HT-29 (cell line): ENCODE measurements at regions not wholly inside any gene's neighbourhood (a gene's known extent, or its start where the extent isn't known, plus 50 kb on each side); places are given as distances from the start of the nearest gene placed in this dataset.
A peak's percentile ranks its signal among the peaks of the same experiment; 100 is the strongest.

Experiments used
- DNase-seq: peaks from one replicate; pipeline ENCODE4 v3.0.0-alpha.2; 2015; ENCODE audit warnings: low spot score

- no peak for DNase-seq
Observed at GRCh38 chr10:78755063-78755701, 313.6 kb upstream of the ZMIZ1 start.

- DNase-seq: no peak
Observed at GRCh38 chr10:78755877-78756455, 312.8 kb upstream of the ZMIZ1 start.

GRCh38 chr10:78756604-78757343, 312.0 kb upstream of the ZMIZ1 start:
- peak; percentile 72 for DNase-seq

GRCh38 chr10:78757344-78757925, 311.3 kb upstream of the ZMIZ1 start:
- DNase-seq: no peak

GRCh38 chr10:78758176-78758575, 310.6 kb upstream of the ZMIZ1 start:
- no peak for DNase-seq

- DNase-seq: no peak
Observed at GRCh38 chr10:78759456-78760120, 309.2 kb upstream of the ZMIZ1 start.

- no peak for DNase-seq
Observed at GRCh38 chr10:78760463-78761310, 308.1 kb upstream of the ZMIZ1 start.

DNA sequence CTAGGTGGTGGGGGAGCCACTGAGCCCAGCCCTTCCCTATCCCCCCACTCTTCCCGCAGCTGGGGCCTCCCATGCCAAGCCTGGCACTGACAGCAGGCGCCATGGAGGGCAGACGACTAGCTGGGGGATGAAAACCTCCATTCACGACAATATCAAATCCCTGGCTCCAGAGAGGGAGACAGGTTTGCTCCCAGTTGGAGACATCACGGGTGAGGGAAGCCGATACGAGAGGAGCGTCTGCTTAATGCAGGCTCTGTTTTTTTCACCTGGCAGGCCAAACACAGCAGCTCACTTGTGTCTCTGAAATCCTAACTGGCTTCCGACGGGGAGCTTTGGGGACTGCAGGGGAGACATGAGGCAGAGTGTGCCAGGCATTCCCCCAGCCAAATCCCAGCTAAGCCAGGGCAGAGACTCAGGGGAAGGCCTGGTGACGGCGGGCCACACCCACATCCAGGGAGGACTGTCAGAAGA, 307.4 kb upstream of the ZMIZ1 start:
- no peak for DNase-seq

DNA sequence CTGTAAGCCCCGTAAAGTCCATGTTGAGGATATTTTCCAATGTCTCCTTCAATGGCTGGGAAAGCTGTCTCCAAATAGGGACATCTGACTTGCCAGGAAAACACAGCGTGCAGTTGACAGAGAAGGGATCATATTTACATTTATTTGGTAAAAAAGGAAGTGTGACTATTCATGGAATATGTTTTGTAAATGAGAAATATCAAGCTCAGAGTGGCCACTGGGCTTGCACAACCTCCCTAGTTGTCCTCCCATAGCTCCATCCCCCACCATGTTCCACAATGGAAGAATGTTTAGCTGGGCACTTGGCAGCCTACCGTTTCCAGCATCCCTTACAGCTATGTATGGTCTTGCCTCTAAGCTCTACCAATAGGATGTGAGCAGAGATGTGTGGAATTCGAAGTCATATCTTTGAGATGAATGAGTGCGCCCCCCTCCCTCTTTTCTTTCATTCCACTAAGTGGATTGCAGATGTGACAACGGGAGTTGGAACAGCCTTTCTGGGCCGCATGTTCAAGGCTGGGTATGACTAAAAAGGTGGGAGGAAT, 306.6 kb upstream of the ZMIZ1 start:
- no peak for DNase-seq

DNA sequence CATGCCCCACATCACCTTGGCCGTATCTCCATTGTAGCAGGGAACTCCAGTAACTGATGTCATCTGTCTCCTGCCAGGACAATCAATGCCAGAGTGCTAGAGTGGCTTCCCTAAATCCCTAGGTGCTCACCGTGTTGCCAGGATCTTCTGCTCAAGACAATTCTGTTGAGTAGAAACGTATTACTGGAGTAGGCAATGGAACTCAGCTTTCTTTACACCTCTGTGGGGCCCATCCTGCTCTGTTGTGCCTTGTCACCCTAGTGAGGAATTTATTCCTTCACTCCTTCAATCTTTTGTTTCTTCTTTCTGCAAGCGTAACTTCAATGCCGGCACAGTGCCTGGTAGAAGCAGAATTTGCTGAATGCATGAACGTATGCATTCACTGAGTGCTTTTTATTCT, 305.5 kb upstream of the ZMIZ1 start:
- no peak for DNase-seq

DNA sequence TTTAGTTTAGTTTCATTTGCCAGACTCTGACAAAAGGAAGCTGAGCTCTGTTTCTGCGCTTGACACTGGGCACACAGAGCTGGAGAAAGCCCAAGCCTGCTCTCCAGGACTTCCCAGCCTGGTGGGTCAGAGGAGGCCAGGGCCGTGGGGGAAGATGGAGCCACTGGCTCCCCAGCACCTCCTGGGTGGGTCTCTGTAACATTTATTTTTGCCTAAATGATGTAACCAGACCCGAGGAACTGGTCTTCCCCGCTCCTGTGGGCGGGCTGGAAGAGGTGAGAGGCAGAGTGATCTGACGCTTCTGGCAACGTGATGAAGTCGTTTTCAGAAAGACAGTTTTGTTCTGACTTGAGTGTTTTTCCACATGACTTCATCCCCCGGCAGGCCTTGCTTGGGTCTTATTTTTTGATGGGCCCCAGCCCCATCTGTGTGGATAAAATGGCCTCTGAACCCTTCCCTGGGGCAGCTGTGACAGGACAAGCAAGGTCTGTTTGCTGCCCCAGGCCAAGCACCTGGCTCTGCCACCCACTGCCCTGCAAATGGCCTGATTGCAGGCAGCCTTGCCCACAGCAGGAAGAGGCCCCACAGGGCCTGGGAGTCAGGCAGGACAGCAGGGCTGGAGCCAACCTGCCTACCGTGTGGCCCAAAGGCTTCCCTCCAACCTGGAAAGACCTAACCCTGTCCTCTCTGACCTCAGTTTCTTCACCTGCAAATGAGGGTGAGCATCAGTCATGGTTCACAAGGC, 304.9 kb upstream of the ZMIZ1 start:
- DNase-seq: no peak

DNA sequence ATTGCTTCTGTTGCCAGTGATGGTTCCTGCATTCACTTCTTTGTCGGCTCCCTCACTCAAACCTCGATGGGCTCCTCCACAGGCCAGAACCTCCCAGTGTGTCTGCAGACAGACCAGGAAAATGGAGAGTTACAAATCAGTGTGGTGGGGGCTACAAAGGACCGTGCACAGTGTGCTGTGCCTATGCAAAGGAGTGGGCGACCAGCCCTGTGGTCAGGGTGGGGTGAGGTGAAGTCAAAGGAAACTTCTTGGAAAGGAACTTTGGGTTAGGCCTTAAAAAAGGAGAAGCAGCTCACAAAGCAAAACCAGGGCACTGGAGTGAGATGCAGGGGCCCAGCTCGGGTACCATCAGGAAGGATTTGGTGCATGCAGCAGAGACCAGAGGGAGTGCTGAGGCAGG, 304.3 kb upstream of the ZMIZ1 start:
- no peak for DNase-seq

GRCh38 chr10:78764846-78765430, 303.8 kb upstream of the ZMIZ1 start:
- no peak for DNase-seq

DNA sequence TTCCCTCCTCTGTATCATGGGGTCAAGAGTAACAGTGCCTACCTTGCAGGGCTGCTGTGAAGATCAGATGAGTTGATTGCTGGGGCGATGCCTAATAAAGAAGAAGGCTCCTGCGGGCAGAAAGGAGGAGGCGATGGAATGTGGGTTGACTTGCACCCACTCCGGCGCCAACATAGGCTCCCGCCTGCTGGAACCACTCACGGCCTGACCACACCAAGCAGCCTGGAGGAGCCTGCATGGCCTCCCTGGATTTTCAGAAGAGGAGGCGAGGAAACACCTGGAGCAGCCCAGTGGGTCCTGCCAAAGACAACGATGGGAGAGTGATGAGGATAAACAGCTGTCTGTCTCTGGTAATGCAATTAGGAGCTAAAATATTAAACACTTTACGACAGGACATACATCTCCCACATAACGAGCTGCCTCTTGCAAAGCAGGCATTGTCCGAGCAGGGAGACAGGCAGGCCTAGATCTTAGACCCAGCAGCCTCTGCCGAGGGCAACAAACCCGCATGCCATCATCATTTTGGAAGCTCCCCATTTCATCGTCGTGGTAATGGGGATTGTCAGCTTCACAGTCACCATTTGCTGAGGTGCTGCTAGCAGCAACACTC, 302.9 kb upstream of the ZMIZ1 start:
- no peak for DNase-seq

- DNase-seq: no peak
Observed at GRCh38 chr10:78766603-78767002, 302.2 kb upstream of the ZMIZ1 start.

- no peak for DNase-seq
Observed at GRCh38 chr10:78768041-78768835, 300.5 kb upstream of the ZMIZ1 start.

DNA sequence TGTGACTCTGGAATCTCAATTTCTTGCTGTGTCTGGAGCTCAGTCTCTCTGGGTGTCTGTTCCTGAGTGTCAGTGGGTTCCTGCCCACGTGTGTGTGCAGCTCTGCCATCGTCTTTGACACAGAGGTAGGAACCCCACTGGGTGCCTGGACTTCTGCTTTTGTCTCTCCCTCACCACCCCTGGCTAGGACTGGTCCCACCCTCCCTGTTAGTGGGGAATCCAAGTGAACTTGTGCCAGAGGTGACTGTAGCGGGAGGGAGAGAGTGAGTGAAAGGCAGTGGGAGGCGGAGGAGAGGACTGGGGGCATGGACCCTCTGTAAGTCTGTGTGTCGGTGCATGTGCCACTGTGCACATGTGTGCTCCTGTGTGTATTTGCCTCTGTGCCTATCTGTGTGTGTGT, 299.9 kb upstream of the ZMIZ1 start:
- no peak for DNase-seq

- no peak for DNase-seq
Observed at GRCh38 chr10:78769526-78769925, 299.2 kb upstream of the ZMIZ1 start.
